ENCODE measurements at regions not wholly inside any gene's neighbourhood (a gene's known extent, or its start where the extent isn't known, plus 50 kb on each side); places are given as distances from the start of the nearest gene placed in this dataset.

- H3K36me3 ChIP-seq = no peaks in the 10 kb centered on the region
Observed at GRCh38 chr12:78759367-78759766, 105.2 kb upstream of the SYT1 start.

GRCh38 chr12:78760906-78761305, 103.7 kb upstream of the SYT1 start:
- intact Hi-C loops (cut with DNase I; ENCODE audit: low total_unique reads) = no loop called here
- DNase-seq = no peak

More at GRCh38 chr12:78759367-78759766, 105.2 kb upstream of the SYT1 start:
- Histone ChIP-seq H3K27ac (no peak overlapping the region), H3K4me1 (no peaks in the 10 kb centered on the region), H3K27me3 (replicated peaks in 1 of 7) (no peaks in the 10 kb centered on the region), H3K4me3 (no peak overlapping the region), H3K9me3 (peaks cover 0 to 21% (median 0%) of the 10 kb centered on the region in 8 donors)
- TF ChIP-seq POLR2A (IDR thresholded peaks at IDR 0.05) = no peak
- no peak for TF ChIP-seq POLR2AphosphoS5 (IDR thresholded peaks at IDR 0.05)
- no peak for TF ChIP-seq CTCF (IDR thresholded peaks at IDR 0.05 in 8 of 11, conservative IDR thresholded peaks at IDR 0.05 in 3 of 11)
- intact Hi-C loops (cut with DNase I; ENCODE audit: low total_unique reads) = no loop called here
- 53 to 77% (median 61%) methylated on average over 4 of the region's 4 CpGs for WGBS, 5 donors
- no peak for DNase-seq

GRCh38 chr12:78764913-78765312, 99.7 kb upstream of the SYT1 start:
- DNase-seq = no peak
- H3K4me3 ChIP-seq = no peak overlapping the region
- no peaks in the 10 kb centered on the region for H3K4me1 ChIP-seq
- intact Hi-C loops (cut with DNase I; ENCODE audit: low total_unique reads) = no loop called here
- peaks cover 0 to 13% (median 5%) of the 10 kb centered on the region in 8 donors for H3K9me3 ChIP-seq
- no peak for TF ChIP-seq POLR2AphosphoS5 (IDR thresholded peaks at IDR 0.05)
- TF ChIP-seq CTCF (IDR thresholded peaks at IDR 0.05 in 8 of 11, conservative IDR thresholded peaks at IDR 0.05 in 3 of 11) = no peak
- no peak for TF ChIP-seq POLR2A (IDR thresholded peaks at IDR 0.05)
- 77 to 90% (median 84%) methylated on average over 2 of the region's 2 CpGs for WGBS, 5 donors
- no peaks in the 10 kb centered on the region for H3K27me3 ChIP-seq (replicated peaks in 1 of 7)
- H3K36me3 ChIP-seq = no peaks in the 10 kb centered on the region
- no peak overlapping the region for H3K27ac ChIP-seq

More at GRCh38 chr12:78760906-78761305, 103.7 kb upstream of the SYT1 start:
- H3K27me3 ChIP-seq (replicated peaks in 1 of 7) = no peaks in the 10 kb centered on the region
- H3K4me1 ChIP-seq = no peaks in the 10 kb centered on the region
- no peaks in the 10 kb centered on the region for H3K36me3 ChIP-seq
- no peak overlapping the region for H3K27ac ChIP-seq
- no peak overlapping the region for H3K4me3 ChIP-seq
- WGBS, 5 donors = 80 to 89% (median 83%) methylated on average over 5 of the region's 5 CpGs
- peaks cover 0 to 18% (median 0%) of the 10 kb centered on the region in 8 donors for H3K9me3 ChIP-seq
- TF ChIP-seq POLR2AphosphoS5 (IDR thresholded peaks at IDR 0.05) (no peak), POLR2A (IDR thresholded peaks at IDR 0.05) (no peak), CTCF (IDR thresholded peaks at IDR 0.05 in 8 of 11, conservative IDR thresholded peaks at IDR 0.05 in 3 of 11) (no peak)

- 79 to 89% (median 83%) methylated on average over 4 of the region's 4 CpGs for WGBS, 5 donors
- Histone ChIP-seq H3K36me3 (no peaks in the 10 kb centered on the region), H3K27me3 (replicated peaks in 1 of 7) (no peaks in the 10 kb centered on the region), H3K27ac (no peak overlapping the region), H3K4me3 (no peak overlapping the region), H3K4me1 (no peaks in the 10 kb centered on the region), H3K9me3 (peaks cover 0 to 13% (median 5%) of the 10 kb centered on the region in 8 donors)
- TF ChIP-seq POLR2AphosphoS5 (IDR thresholded peaks at IDR 0.05) = no peak
- no peak for TF ChIP-seq CTCF (IDR thresholded peaks at IDR 0.05 in 8 of 11, conservative IDR thresholded peaks at IDR 0.05 in 3 of 11)
- no peak for TF ChIP-seq POLR2A (IDR thresholded peaks at IDR 0.05)
- intact Hi-C loops (cut with DNase I; ENCODE audit: low total_unique reads) = no loop called here
- no peak for DNase-seq
Observed at GRCh38 chr12:78767264-78767981, 97.2 kb upstream of the SYT1 start.

Data from spleen (tissue), 11 donors.